Kidney capillary endothelial cell (primary cell): ENCODE measurements at regions not wholly inside any gene's neighbourhood (a gene's known extent, or its start where the extent isn't known, plus 50 kb on each side); places are given as distances from the start of the nearest gene placed in this dataset.

Experiments used
- DNase-seq: peaks from one replicate; pipeline ENCODE4 v3.0.0-alpha.2; 2018; ENCODE audit warnings: low spot score

GRCh38 chr6:78390066-78390465 is 477.3 kb upstream of the IRAK1BP1 start:
- no peak for DNase-seq

DNA sequence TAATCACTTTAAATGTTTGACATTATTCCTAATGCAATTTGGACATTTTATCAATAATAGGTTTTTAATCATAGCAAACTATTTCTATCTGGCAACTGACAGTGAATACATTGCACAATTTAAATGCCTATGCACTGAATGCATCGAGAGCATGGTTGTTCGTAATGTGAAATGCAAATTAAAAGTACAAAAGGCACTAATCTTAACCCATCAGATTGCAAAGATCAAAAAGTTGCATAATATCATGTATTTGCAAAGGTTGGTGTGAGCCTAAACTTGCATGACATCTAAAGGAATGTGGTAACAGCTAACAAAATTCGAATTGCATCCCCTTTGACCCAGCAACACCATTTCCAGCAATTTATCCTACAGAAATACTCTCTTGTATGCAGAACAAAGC is 469.9 kb upstream of the IRAK1BP1 start:
- no peak for DNase-seq

GRCh38 chr6:78398292-78398691 is 469.1 kb upstream of the IRAK1BP1 start:
- no peak for DNase-seq

DNA sequence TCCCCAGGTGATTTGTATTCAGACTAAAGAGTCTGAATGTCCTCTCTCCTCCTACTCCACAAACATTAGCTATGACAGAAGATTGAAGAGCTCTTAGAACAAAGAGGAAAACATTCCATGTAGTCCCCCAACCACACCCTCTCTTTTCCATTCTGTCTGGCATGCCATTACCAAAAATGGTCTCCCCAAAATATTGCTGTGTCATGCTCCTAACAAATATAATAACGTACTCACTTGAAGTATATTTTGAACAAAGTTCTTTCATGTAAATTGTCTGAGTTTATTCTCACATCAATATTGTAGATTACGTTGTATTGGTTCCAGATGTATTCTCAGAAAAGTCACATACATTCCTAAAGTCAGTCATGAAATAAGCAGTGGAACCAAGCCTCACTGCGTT is 467.3 kb upstream of the IRAK1BP1 start:
- DNase-seq: no peak

- DNase-seq: no peak
Measured at GRCh38 chr6:78427386-78427785, 440.0 kb upstream of the IRAK1BP1 start.

GRCh38 chr6:78430521-78430920 is 436.8 kb upstream of the IRAK1BP1 start:
- no peak for DNase-seq

DNA sequence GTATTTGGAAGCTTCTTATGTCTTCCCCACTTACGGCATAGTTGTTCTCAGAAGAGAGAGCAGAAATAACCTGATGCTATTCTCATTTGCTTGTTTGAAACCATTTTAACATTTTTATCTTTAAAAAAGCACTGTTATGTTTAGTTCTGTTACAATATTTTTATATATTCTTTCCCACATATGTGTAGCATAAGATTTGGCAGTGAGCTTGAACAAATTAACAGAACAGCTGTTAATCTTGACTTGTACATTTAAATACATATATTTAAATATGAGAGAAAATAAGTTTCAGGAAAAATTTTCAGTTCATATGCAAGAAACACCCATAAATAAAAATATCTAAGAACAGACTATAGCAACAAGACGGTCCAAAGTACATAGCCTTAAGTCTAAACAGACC is 431.7 kb upstream of the IRAK1BP1 start:
- no peak for DNase-seq

DNA sequence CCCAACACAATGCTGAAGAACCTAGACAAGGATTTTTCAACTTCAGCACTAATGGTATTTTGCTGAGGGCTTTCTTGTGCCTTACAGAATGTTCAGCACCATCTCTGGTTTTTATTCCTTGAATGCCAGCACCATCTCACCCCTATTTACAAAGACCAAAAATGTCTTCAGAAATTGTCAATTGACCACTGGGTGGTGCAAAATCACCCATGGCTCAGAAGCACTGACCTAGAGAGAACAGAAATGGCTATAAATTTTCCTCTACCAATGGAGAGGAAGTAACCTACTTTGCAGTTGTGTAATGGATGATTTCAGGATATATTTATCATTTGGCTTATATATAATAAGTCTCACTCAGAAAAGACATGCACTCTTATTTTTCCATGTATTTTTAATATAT is 431.0 kb upstream of the IRAK1BP1 start:
- DNase-seq: no peak

DNA sequence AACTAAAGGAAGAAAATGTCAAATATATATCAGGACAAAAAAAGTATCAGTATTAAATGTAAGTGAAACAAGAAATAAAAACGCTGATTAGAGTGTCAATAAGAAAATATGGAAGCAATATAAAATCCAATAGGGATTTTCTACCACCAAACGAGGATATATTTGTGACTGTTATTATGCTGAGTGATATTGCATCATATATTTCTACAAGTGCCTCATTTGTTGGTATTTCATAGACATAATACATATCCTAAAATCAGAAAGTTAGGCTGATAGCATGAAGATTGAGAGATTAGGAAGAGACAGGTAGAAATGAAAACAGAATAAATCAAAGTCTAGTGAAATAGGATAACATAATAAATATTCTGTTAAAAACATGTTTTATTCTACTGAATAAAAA is 429.2 kb upstream of the IRAK1BP1 start:
- no peak for DNase-seq

GRCh38 chr6:78460711-78461110 is 406.6 kb upstream of the IRAK1BP1 start:
- no peak for DNase-seq

DNA sequence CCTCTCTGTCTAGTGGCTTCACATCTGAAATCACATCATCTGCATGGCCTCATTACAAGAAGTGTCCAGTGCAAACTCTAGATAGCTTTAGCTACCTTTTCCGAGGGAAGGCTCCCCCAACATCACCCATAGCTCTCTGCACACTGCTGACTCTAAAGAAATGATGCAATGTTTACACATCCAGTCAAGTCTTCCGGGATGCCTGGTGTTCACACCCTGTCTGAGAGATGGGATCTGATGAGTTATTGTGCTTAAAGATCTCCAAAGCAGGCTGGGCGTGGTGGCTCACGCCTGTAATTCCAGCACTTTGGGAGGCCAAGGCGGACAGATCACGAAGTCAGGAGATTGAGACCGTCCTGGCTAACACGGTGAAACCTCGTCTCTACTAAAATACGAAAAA is 404.6 kb upstream of the IRAK1BP1 start:
- no peak for DNase-seq

- no peak for DNase-seq
Measured at GRCh38 chr6:78465059-78465634, 402.2 kb upstream of the IRAK1BP1 start.

- no peak for DNase-seq
Measured at GRCh38 chr6:78476561-78476960, 390.8 kb upstream of the IRAK1BP1 start.

DNA sequence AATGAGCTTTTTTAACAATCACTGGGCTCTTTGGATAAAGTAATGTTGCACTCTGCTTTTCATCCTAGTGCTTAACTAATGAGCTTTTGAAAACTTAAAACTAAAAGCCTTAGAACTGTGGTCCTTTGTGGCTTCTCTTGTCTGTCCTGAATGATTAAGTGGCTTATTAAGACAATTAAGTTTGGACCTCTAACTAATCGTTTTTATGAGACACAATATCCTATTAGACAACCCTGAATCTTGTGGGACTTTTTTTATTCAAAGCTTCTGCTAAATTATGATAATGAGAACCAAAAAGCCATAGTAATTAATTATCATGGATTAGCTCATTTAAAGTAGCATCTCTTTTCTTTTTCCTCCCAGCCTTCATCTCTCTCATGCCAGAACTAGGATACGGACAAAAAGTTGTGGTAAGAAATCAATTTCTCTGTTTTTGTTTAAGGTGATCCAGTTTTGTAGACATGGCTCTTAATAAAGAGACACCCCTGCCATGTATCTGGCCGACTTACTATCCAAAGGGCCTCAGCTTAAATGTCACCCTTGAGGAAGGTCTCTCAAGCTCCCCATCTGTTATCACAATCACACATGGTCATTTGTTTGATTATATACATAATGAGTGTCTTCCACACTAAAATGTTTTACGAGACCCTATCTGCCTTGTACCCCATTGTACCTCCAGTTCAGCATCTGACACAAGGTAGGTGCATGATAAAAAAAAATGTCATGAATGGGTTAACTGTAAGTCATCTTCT is 384.4 kb upstream of the IRAK1BP1 start:
- no peak for DNase-seq

- no peak for DNase-seq
Measured at GRCh38 chr6:78483553-78484197, 383.7 kb upstream of the IRAK1BP1 start.

GRCh38 chr6:78484198-78485064 is 382.9 kb upstream of the IRAK1BP1 start:
- no peak for DNase-seq

DNA sequence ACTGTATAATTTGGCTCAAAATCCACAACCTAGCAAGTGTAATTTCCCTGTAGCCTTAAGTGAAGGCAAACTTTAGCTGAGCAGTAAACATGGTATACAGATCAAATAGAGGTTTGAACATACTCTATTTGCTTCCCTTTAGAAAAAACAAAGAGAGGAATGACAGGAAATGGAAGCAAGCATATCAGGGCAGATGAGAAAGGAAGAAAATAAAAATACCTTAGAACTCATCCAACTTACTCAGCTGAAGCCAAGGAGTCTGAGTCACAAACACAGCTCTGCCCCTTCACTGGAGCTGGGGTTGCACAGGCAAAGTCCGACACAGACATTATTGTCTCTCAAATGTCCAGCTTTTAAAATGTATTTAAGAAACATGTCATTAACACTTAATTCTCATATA is 379.9 kb upstream of the IRAK1BP1 start:
- no peak for DNase-seq

DNA sequence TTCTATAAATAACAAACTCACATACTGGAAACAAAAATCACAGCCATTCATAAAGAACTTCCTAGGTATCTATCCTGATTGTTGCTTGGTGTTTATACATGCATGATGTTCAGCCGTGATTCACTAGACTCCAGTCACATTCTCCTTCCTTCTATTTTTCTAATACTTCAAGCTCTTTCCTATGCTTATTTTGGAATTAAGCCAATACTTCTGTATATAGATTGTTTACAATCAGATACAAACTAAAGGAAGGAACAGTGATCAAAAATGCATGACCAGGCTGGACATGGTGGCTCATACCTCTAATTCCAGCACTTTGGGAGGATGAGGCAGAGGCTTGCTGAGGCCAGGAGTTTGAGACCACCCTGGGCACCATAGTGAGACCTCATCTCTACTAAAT is 377.5 kb upstream of the IRAK1BP1 start:
- DNase-seq: no peak

DNA sequence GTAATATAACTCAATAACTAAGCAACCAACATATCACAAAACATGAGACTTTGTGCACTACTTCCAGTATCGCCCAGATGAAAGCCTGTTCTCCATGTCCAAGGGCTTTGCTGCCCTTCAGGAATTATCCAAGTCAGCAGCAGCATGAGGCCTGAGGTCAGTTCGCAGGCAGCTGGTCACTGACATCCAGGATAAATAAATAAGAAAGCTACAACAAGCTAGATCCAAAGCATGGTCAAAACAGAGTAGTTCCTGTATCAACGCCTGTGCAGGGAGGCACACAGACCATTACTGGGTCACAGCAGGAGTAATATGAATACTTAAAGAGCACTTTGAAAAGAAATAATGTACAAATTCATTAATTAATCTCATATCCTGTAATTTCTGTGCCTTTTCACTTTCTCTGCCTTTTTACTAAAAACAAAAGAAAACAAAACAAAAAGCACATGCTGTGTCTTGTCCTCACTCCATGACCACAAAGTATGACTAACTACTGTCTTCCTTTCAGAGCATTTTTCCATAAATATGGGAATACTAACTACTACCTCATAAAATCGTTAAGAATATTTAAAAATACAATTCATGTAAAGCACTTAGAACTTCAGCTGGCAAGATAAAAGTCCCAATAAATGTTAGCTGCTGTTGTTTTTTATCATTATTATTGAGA is 374.9 kb upstream of the IRAK1BP1 start:
- DNase-seq: no peak

DNA sequence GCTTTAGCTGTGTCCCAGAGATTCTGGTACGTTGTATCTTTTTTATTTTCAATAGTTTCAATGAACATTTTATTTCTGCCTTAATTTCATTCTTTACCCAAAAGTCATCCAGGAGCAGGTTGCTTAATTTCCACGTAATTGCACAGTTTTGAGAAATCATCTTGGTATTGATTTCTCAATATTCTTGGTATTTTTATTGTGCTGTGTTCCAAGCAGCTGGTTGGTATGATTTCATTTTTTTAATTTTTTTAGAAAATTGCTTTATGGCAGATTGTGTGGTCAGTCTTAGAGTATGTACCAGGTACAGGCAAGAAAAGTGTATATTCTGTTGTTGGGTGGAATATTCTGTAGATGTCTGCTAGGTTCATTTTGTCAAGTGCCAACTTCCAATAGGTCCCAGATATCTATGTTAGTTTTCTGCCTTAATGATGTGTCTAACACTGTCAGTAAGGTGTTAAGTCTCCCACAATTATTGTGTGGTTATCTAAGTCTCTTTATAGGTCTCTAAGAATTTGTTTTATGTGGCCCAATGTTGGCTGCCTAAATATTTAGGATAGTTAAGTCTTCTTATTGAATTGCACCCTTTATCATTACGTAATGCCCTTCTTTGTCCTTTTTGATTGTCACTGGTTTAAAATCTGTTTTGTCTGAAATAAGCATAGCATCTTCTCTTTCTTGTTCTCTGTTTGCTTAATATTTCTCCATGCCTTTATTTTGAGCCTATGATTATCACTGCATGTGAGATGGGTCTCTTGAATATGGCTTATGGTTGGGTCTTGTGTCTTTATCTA is 366.9 kb upstream of the IRAK1BP1 start:
- DNase-seq: no peak

DNA sequence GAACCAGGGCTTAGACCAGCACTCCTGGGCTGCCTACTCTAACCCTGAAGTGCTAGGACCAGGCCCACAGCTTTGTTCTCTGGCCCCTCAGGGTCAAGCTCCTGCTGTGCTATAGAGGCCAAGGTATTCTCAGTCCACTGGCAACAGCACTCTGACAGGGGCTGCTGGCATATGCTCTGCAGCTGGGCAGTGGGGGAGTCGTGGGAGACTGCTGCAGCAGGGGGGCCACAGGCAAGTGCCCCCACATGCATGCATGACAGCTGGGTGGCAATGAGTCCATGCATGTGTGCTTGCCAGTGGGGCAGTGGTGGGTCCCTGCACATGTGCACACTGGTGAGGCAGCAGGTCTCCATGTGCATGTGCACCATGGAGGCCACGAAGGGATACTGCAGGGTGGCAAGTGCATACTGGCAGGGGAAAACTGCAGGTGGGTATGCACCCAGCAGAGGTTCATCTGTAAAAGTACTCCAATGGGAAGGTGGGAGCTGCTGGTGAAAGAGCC is 364.9 kb upstream of the IRAK1BP1 start:
- no peak for DNase-seq
